ENCODE measurements at regions not wholly inside any gene's neighbourhood (a gene's known extent, or its start where the extent isn't known, plus 50 kb on each side); places are given as distances from the start of the nearest gene placed in this dataset.

DNA sequence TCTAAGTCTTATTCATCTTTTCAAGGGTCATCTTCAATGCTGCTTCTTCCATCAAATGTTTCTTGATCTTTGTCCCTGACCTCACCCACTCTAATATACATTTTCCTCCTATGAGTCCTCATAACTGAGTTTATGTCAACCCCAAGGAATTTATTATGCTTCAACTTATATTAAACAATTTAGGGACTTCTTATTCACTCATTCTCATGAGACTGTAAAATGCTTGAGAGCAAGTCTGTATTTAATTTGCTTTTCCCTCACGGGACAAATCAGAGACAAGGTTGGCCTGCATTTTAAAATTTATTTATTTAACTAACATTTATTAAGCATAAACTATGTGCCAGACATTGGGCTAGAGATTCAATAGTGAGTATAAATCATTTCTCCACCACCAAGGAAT is 312.0 kb upstream of the NT5E start:
- TF ChIP-seq, protein P1, sequence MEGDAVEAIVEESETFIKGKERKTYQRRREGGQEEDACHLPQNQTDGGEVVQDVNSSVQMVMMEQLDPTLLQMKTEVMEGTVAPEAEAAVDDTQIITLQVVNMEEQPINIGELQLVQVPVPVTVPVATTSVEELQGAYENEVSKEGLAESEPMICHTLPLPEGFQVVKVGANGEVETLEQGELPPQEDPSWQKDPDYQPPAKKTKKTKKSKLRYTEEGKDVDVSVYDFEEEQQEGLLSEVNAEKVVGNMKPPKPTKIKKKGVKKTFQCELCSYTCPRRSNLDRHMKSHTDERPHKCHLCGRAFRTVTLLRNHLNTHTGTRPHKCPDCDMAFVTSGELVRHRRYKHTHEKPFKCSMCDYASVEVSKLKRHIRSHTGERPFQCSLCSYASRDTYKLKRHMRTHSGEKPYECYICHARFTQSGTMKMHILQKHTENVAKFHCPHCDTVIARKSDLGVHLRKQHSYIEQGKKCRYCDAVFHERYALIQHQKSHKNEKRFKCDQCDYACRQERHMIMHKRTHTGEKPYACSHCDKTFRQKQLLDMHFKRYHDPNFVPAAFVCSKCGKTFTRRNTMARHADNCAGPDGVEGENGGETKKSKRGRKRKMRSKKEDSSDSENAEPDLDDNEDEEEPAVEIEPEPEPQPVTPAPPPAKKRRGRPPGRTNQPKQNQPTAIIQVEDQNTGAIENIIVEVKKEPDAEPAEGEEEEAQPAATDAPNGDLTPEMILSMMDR (conservative IDR thresholded peaks at IDR 0.05 in 1 of 2, IDR thresholded peaks at IDR 0.05 in 1 of 2; ENCODE audit: extremely low read depth in 1 of 2, insufficient read depth in 1 of 2, low read depth in 1 of 2, low read length in 2 of 2): no peak
- TF ChIP-seq EZH2 (IDR thresholded peaks at IDR 0.05; ENCODE audit: borderline replicate concordance, low read length): no peak
